CD4-positive, alpha-beta T cell (primary cell): ENCODE measurements at regions not wholly inside any gene's neighbourhood (a gene's known extent, or its start where the extent isn't known, plus 50 kb on each side); places are given as distances from the start of the nearest gene placed in this dataset.

Experiments
- ATAC-seq: fragments of 200-7000 bp; cut with Tn5 transposase; one replicate; pipeline ENCODE4 v1.10.0; 2022; ENCODE audit warnings: mild to moderate bottlenecking; ENCODE audit not compliant: poor library complexity
- CTCF ChIA-PET: fragments of 350-600 bp; sonication (Branson Sonifier 250); formaldehyde crosslinking; loops from one replicate; lab custom pipeline; 2021; ENCODE audit warnings: antibody characterized with exemption, inconsistent platforms; lab: Charles Lee
- POLR2A ChIA-PET: fragments of 350-600 bp; sonication (Branson Sonifier 250); formaldehyde crosslinking; loops from one replicate; lab custom pipeline; 2021; ENCODE audit warnings: antibody characterized with exemption, inconsistent platforms; lab: Charles Lee
- DNase-seq, 14 experiments: peaks; one replicate each; pipeline ENCODE4 v3.0.0-alpha.2; 2013 to 2020; ENCODE audit warnings: mixed read lengths in 2 of 14
- H3K27ac ChIP-seq, 2 donors: one replicate each; pipeline versions ENCODE4 v1.5.1 to v1.7.0; 2013; ENCODE audit warnings: low read length in 2 of 2, low read depth in 1 of 2, mild to moderate bottlenecking in 1 of 2
- H3K27me3 ChIP-seq, 2 experiments: 1 replicate in 1 of 2; 2 replicates in 1 of 2; pipeline versions ENCODE4 v1.6.1 to v1.7.0; 2013; ENCODE audit warnings: low read length in 2 of 2, control low read depth in 1 of 2, mild to moderate bottlenecking in 1 of 2, moderate library complexity in 1 of 2; ENCODE audit not compliant: insufficient read depth in 2 of 2, control insufficient read depth in 1 of 2
- H3K36me3 ChIP-seq: one replicate; pipeline ENCODE4 v1.6.1; 2013; ENCODE audit warnings: low read length, control low read depth; ENCODE audit not compliant: insufficient read depth
- H3K4me1 ChIP-seq: one replicate; pipeline ENCODE4 v1.6.1; 2013; ENCODE audit warnings: low read length, control low read depth; ENCODE audit not compliant: insufficient read depth
- H3K4me3 ChIP-seq: one replicate; pipeline ENCODE4 v1.5.1; 2013; ENCODE audit warnings: mild to moderate bottlenecking, low read length, moderate library complexity
- H3K9me3 ChIP-seq, 2 experiments: 1 replicate in 1 of 2; 2 replicates in 1 of 2; pipeline versions ENCODE4 v1.6.1 to v1.7.0; 2013; ENCODE audit warnings: low read length in 2 of 2, mild to moderate bottlenecking in 2 of 2, control low read depth in 1 of 2, moderate library complexity in 1 of 2; ENCODE audit not compliant: control insufficient read depth in 1 of 2, insufficient read depth in 1 of 2
- H3K27ac Mint-ChIP-seq: one replicate; pipeline ENCODE4 v1.8.0; 2020; ENCODE audit warnings: mixed read lengths
- H3K27me3 Mint-ChIP-seq: one replicate; pipeline ENCODE4 v1.8.0; 2021; ENCODE audit warnings: mixed read lengths
- H3K36me3 Mint-ChIP-seq: one replicate; pipeline ENCODE4 v1.8.0; 2021; ENCODE audit warnings: low read depth, mixed read lengths
- H3K4me1 Mint-ChIP-seq: one replicate; pipeline ENCODE4 v1.8.0; 2021; ENCODE audit warnings: low read depth, mixed read lengths
- H3K4me3 Mint-ChIP-seq: one replicate; pipeline ENCODE4 v1.8.0; 2020; ENCODE audit warnings: mild to moderate bottlenecking, mixed read lengths
- H3K9me3 Mint-ChIP-seq: one replicate; pipeline ENCODE4 v1.8.0; 2020; ENCODE audit warnings: mixed read lengths
- intact Hi-C, 2 experiments: fragments of 100-400 bp; cut with DNase I in 1 of 2; cut with micrococcal nuclease in 1 of 2; formaldehyde crosslinking; loops; one replicate each; pipeline versions ENCODE4 v1.15.1 to v1.9.0; 2023 to 2025; cut with DNase I, micrococcal nuclease
- TF ChIP-seq, protein P1 (sequence below): fragments of 200-600 bp; IDR thresholded peaks from one replicate; pipeline ENCODE4 v1.8.0; 2022; ENCODE audit warnings: antibody characterized with exemption, mild to moderate bottlenecking

- Histone ChIP-seq H3K4me3 (no peak overlapping the region), H3K9me3 (no peaks in the 10 kb centered on the region), H3K27me3 (no peaks in the 10 kb centered on the region), H3K27ac (no peak overlapping the region), H3K36me3 (no peaks in the 10 kb centered on the region), H3K4me1 (no peaks in the 10 kb centered on the region)
- Mint-ChIP-seq H3K4me1 (no peaks in the 10 kb centered on the region), H3K4me3 (no peak overlapping the region), H3K27me3 (peaks cover 4% of the 10 kb centered on the region), H3K27ac (no peak overlapping the region), H3K36me3 (no peaks in the 10 kb centered on the region), H3K9me3 (no peaks in the 10 kb centered on the region)
- no peak for ATAC-seq
- ChIA-PET CTCF (no interaction called here), POLR2A (no interaction called here)
- TF ChIP-seq, protein P1, sequence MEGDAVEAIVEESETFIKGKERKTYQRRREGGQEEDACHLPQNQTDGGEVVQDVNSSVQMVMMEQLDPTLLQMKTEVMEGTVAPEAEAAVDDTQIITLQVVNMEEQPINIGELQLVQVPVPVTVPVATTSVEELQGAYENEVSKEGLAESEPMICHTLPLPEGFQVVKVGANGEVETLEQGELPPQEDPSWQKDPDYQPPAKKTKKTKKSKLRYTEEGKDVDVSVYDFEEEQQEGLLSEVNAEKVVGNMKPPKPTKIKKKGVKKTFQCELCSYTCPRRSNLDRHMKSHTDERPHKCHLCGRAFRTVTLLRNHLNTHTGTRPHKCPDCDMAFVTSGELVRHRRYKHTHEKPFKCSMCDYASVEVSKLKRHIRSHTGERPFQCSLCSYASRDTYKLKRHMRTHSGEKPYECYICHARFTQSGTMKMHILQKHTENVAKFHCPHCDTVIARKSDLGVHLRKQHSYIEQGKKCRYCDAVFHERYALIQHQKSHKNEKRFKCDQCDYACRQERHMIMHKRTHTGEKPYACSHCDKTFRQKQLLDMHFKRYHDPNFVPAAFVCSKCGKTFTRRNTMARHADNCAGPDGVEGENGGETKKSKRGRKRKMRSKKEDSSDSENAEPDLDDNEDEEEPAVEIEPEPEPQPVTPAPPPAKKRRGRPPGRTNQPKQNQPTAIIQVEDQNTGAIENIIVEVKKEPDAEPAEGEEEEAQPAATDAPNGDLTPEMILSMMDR, result no peak
- intact Hi-C loops, result no loop called here
- DNase-seq, result no peak
Measured at GRCh38 chr10:111523016-111523415, 446.2 kb downstream of the ADRA2A start.

DNA sequence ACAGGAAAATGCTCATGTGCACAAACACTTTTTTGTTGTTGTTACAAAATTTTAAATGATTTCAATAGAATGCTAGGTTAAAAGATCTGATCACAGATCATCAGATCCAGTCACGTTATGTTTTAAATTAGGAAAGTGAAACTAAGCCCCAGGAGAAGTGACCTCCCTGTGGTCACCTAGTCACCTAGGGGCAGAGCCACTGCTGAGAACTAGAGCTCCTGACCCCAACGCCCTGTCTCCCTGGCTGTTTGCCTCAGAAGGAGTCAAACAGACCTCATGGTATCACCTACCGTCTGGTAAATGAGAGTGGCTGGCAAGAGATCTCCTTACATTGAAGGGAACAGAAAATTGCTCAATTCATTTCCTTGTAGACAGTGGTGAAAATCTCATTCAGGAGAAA is 447.3 kb downstream of the ADRA2A start:
- no peaks in the 10 kb centered on the region for H3K9me3 Mint-ChIP-seq
- TF ChIP-seq, protein P1, result no peak
- H3K36me3 Mint-ChIP-seq, result no peaks in the 10 kb centered on the region
- no peak overlapping the region for H3K27ac ChIP-seq
- CTCF ChIA-PET, result no interaction called here
- H3K36me3 ChIP-seq, result no peaks in the 10 kb centered on the region
- POLR2A ChIA-PET, result no interaction called here
- DNase-seq (no peak), ATAC-seq (no peak)
- no peak overlapping the region for H3K4me3 Mint-ChIP-seq
- no peak overlapping the region for H3K27ac Mint-ChIP-seq
- no peaks in the 10 kb centered on the region for H3K27me3 ChIP-seq
- no peaks in the 10 kb centered on the region for H3K4me1 Mint-ChIP-seq
- H3K4me3 ChIP-seq, result no peak overlapping the region
- no peaks in the 10 kb centered on the region for H3K9me3 ChIP-seq
- H3K4me1 ChIP-seq, result no peaks in the 10 kb centered on the region
- no peaks in the 10 kb centered on the region for H3K27me3 Mint-ChIP-seq
- intact Hi-C loops, result no loop called here

GRCh38 chr10:111525696-111526095 is 448.9 kb downstream of the ADRA2A start:
- no peaks in the 10 kb centered on the region for H3K27me3 ChIP-seq
- intact Hi-C loops, result no loop called here
- H3K4me1 ChIP-seq, result no peaks in the 10 kb centered on the region
- no peaks in the 10 kb centered on the region for H3K9me3 ChIP-seq
- Mint-ChIP-seq H3K4me3 (no peak overlapping the region), H3K4me1 (no peaks in the 10 kb centered on the region), H3K27me3 (no peaks in the 10 kb centered on the region), H3K9me3 (no peaks in the 10 kb centered on the region), H3K27ac (no peak overlapping the region), H3K36me3 (no peaks in the 10 kb centered on the region)
- POLR2A ChIA-PET, result no interaction called here
- DNase-seq, result no peak
- no peaks in the 10 kb centered on the region for H3K36me3 ChIP-seq
- ATAC-seq, result no peak
- TF ChIP-seq, protein P1, result no peak
- H3K4me3 ChIP-seq, result no peak overlapping the region
- H3K27ac ChIP-seq, result no peak overlapping the region
- CTCF ChIA-PET, result no interaction called here
